Chondrocyte (in vitro differentiated cells): ENCODE measurements at regions not wholly inside any gene's neighbourhood (a gene's known extent, or its start where the extent isn't known, plus 50 kb on each side); places are given as distances from the start of the nearest gene placed in this dataset.

Experiments
- DNase-seq: peaks from one replicate; pipeline ENCODE4 v3.0.0; 2021; ENCODE audit warnings: mixed read lengths, low spot score
- H3K27ac Mint-ChIP-seq: one replicate; pipeline ENCODE4 v1.8.0; 2021; ENCODE audit warnings: mild to moderate bottlenecking, moderate library complexity, mixed read lengths; ENCODE audit not compliant: unreplicated experiment
- H3K27me3 Mint-ChIP-seq: 2 replicates; pipeline ENCODE4 v1.8.0; 2021; ENCODE audit warnings: low read depth, mixed read lengths
- H3K36me3 Mint-ChIP-seq: 2 replicates; pipeline ENCODE4 v1.8.0; 2021; ENCODE audit warnings: low read depth, mixed read lengths
- H3K4me1 Mint-ChIP-seq: 2 replicates; pipeline ENCODE4 v1.8.0; 2021; ENCODE audit warnings: low read depth, mild to moderate bottlenecking, mixed read lengths
- H3K4me3 Mint-ChIP-seq: one replicate; pipeline ENCODE4 v1.8.0; 2021; ENCODE audit warnings: mild to moderate bottlenecking, moderate library complexity, mixed read lengths; ENCODE audit not compliant: unreplicated experiment
- H3K9me3 Mint-ChIP-seq: 2 replicates; pipeline ENCODE4 v1.8.0; 2021; ENCODE audit warnings: low read depth, mixed read lengths
- CTCF ChIP-seq: fragments of 200-600 bp; sonication (generic); IDR thresholded peaks from 2 replicates; pipeline ENCODE4 v1.5.0; 2021; ENCODE audit warnings: antibody characterized with exemption, mild to moderate bottlenecking, moderate library complexity

GRCh38 chr10:107589081-107589480 lies 424.6 kb upstream of the SORCS1 start:
- Mint-ChIP-seq H3K36me3 (no peaks in the 10 kb centered on the region), H3K4me3 (no peak overlapping the region), H3K27ac (no peak overlapping the region), H3K27me3 (no peaks in the 10 kb centered on the region), H3K9me3 (peaks cover 31% of the 10 kb centered on the region), H3K4me1 (no peaks in the 10 kb centered on the region)
- no peak for TF ChIP-seq CTCF
- DNase-seq, result no peak

- DNase-seq, result no peak
- no peaks in the 10 kb centered on the region for H3K36me3 Mint-ChIP-seq
- no peak overlapping the region for H3K4me3 Mint-ChIP-seq
- H3K9me3 Mint-ChIP-seq, result peaks cover 29% of the 10 kb centered on the region
- H3K27ac Mint-ChIP-seq, result no peak overlapping the region
- no peaks in the 10 kb centered on the region for H3K4me1 Mint-ChIP-seq
- no peaks in the 10 kb centered on the region for H3K27me3 Mint-ChIP-seq
- no peak for TF ChIP-seq CTCF
Measured at GRCh38 chr10:107585630-107586029, 421.1 kb upstream of the SORCS1 start.

GRCh38 chr10:107583974-107584373 lies 419.5 kb upstream of the SORCS1 start:
- Mint-ChIP-seq H3K4me3 (no peak overlapping the region), H3K9me3 (peaks cover 29% of the 10 kb centered on the region), H3K36me3 (no peaks in the 10 kb centered on the region), H3K27me3 (no peaks in the 10 kb centered on the region), H3K27ac (no peak overlapping the region), H3K4me1 (no peaks in the 10 kb centered on the region)
- no peak for TF ChIP-seq CTCF
- no peak for DNase-seq

- Mint-ChIP-seq H3K36me3 (no peaks in the 10 kb centered on the region), H3K4me3 (no peak overlapping the region), H3K4me1 (no peaks in the 10 kb centered on the region), H3K27me3 (no peaks in the 10 kb centered on the region), H3K27ac (no peak overlapping the region), H3K9me3 (peaks cover 3% of the 10 kb centered on the region)
- no peak for TF ChIP-seq CTCF
- no peak for DNase-seq
Measured at GRCh38 chr10:107579970-107580369, 415.5 kb upstream of the SORCS1 start.

GRCh38 chr10:107577221-107577620 lies 412.7 kb upstream of the SORCS1 start:
- DNase-seq, result no peak
- Mint-ChIP-seq H3K27ac (no peak overlapping the region), H3K27me3 (peaks cover 1% of the 10 kb centered on the region), H3K4me1 (no peaks in the 10 kb centered on the region), H3K4me3 (no peak overlapping the region), H3K36me3 (no peaks in the 10 kb centered on the region), H3K9me3 (no peaks in the 10 kb centered on the region)
- no peak for TF ChIP-seq CTCF
